ENCODE measurements at regions not wholly inside any gene's neighbourhood (a gene's known extent, or its start where the extent isn't known, plus 50 kb on each side); places are given as distances from the start of the nearest gene placed in this dataset.

DNA sequence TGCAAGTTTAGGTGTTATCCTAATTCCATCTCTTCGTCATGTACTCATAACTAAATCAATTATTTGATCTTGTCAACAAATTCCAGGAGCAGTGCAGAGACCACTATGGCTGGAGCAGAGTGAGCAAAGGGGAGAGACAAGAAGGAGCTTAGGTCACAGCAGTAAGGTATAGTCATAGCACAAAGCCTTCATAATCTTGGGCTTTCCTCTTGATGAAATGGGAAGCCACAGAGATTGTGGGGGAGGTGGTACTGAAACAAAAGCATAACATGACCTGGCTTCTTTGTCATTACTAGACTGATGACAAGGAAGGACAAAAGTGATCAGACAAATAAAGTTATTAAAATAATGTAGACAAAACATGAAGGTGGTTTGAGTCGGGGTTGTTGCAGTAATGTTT is 60.1 kb upstream of the PTGS2 start:
- Mint-ChIP-seq H3K4me3 (no peak overlapping the region), H3K4me1 (peaks cover 2% of the 10 kb centered on the region; the same call in 1 of the 2 replicates), H3K9me3 (no peaks in the 10 kb centered on the region), H3K27ac (no peak overlapping the region), H3K27me3 (ENCODE audit: low read depth) (no peaks in the 10 kb centered on the region), H3K36me3 (no peaks in the 10 kb centered on the region)
- POLR2A ChIA-PET = no interaction called here
- CTCF ChIA-PET = interaction anchor here (1.7 kb wide), 1 partner anchor 17 kb away, joined by 7 read pairs; no protein-coding TSS in a partner anchor
- TF ChIP-seq JAZF1 (CRISPR knock-in tag; IDR thresholded peaks at IDR 0.05) = no peak
- no peak for TF ChIP-seq FOXJ3 (CRISPR knock-in tag; IDR thresholded peaks at IDR 0.05; ENCODE audit: borderline replicate concordance)
- no peak for TF ChIP-seq SMAD3 (CRISPR knock-in tag; IDR thresholded peaks at IDR 0.05; ENCODE audit: borderline replicate concordance)
- TF ChIP-seq, protein P1, sequence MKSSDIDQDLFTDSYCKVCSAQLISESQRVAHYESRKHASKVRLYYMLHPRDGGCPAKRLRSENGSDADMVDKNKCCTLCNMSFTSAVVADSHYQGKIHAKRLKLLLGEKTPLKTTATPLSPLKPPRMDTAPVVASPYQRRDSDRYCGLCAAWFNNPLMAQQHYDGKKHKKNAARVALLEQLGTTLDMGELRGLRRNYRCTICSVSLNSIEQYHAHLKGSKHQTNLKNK (CRISPR knock-in tag; IDR thresholded peaks at IDR 0.05) = no peak
- TF ChIP-seq SP1 (CRISPR knock-in tag; conservative IDR thresholded peaks at IDR 0.05) = no peak
- TF ChIP-seq CBFB (CRISPR knock-in tag; IDR thresholded peaks at IDR 0.05; ENCODE audit: low read depth) = no peak
- TF ChIP-seq, protein P2, sequence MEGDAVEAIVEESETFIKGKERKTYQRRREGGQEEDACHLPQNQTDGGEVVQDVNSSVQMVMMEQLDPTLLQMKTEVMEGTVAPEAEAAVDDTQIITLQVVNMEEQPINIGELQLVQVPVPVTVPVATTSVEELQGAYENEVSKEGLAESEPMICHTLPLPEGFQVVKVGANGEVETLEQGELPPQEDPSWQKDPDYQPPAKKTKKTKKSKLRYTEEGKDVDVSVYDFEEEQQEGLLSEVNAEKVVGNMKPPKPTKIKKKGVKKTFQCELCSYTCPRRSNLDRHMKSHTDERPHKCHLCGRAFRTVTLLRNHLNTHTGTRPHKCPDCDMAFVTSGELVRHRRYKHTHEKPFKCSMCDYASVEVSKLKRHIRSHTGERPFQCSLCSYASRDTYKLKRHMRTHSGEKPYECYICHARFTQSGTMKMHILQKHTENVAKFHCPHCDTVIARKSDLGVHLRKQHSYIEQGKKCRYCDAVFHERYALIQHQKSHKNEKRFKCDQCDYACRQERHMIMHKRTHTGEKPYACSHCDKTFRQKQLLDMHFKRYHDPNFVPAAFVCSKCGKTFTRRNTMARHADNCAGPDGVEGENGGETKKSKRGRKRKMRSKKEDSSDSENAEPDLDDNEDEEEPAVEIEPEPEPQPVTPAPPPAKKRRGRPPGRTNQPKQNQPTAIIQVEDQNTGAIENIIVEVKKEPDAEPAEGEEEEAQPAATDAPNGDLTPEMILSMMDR (IDR thresholded peaks at IDR 0.05) = no peak
- TF ChIP-seq GABPB1 (CRISPR knock-in tag; IDR thresholded peaks at IDR 0.05) = no peak
- DNase-seq (ENCODE audit: low spot score) (no peak), ATAC-seq (no peak)

DNA sequence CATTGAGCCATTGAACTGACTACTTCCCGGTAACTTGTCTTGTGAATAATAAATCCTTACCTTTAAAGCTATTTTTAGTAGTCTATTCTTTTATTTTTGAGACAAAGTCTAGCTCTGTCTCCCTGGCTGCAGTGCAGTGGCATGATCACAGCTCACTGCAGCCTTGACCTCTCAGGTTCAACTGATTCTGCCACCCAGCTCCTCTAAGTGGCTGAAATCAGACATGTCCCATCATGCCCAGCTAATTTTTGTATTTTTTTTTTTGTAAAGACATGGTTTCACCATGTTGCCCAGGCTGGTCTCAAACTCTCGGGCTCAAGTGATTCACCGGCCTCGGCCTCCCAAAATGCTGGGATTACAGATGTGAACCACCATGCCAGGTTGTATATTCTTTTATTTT is 59.3 kb upstream of the PTGS2 start:
- Mint-ChIP-seq H3K27me3 (ENCODE audit: low read depth) (no peaks in the 10 kb centered on the region), H3K36me3 (no peaks in the 10 kb centered on the region), H3K27ac (no peak overlapping the region), H3K9me3 (no peaks in the 10 kb centered on the region), H3K4me3 (no peak overlapping the region), H3K4me1 (peaks cover 2% of the 10 kb centered on the region; the same call in 1 of the 2 replicates)
- ChIA-PET POLR2A (no interaction called here), CTCF (interaction anchor here (1.7 kb wide), 1 partner anchor 16 kb away, joined by 7 read pairs; no protein-coding TSS in a partner anchor)
- DNase-seq (ENCODE audit: low spot score) (no peak), ATAC-seq (no peak)
- TF ChIP-seq, protein P3, sequence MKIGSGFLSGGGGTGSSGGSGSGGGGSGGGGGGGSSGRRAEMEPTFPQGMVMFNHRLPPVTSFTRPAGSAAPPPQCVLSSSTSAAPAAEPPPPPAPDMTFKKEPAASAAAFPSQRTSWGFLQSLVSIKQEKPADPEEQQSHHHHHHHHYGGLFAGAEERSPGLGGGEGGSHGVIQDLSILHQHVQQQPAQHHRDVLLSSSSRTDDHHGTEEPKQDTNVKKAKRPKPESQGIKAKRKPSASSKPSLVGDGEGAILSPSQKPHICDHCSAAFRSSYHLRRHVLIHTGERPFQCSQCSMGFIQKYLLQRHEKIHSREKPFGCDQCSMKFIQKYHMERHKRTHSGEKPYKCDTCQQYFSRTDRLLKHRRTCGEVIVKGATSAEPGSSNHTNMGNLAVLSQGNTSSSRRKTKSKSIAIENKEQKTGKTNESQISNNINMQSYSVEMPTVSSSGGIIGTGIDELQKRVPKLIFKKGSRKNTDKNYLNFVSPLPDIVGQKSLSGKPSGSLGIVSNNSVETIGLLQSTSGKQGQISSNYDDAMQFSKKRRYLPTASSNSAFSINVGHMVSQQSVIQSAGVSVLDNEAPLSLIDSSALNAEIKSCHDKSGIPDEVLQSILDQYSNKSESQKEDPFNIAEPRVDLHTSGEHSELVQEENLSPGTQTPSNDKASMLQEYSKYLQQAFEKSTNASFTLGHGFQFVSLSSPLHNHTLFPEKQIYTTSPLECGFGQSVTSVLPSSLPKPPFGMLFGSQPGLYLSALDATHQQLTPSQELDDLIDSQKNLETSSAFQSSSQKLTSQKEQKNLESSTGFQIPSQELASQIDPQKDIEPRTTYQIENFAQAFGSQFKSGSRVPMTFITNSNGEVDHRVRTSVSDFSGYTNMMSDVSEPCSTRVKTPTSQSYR (CRISPR knock-in tag; IDR thresholded peaks at IDR 0.05) = no peak
- TF ChIP-seq ATF1 (CRISPR knock-in tag; IDR thresholded peaks at IDR 0.05) (no peak), ETV6 (CRISPR knock-in tag; IDR thresholded peaks at IDR 0.05) (no peak), TCF7 (CRISPR knock-in tag; IDR thresholded peaks at IDR 0.05; ENCODE audit: low read depth) (no peak), ZNF232 (CRISPR knock-in tag; IDR thresholded peaks at IDR 0.05) (no peak), NR1H2 (CRISPR knock-in tag; IDR thresholded peaks at IDR 0.05) (no peak), NR3C1 (CRISPR knock-in tag; conservative IDR thresholded peaks at IDR 0.05; ENCODE audit: low read depth) (no peak), NFATC4 (CRISPR knock-in tag; IDR thresholded peaks at IDR 0.05) (no peak), RORB (CRISPR knock-in tag; IDR thresholded peaks at IDR 0.05) (no peak), ZNF671 (CRISPR knock-in tag; IDR thresholded peaks at IDR 0.05) (no peak), TP53 (CRISPR knock-in tag; IDR thresholded peaks at IDR 0.05) (no peak), JAZF1 (CRISPR knock-in tag; IDR thresholded peaks at IDR 0.05) (no peak), PRRX2 (CRISPR knock-in tag; IDR thresholded peaks at IDR 0.05) (no peak), SP1 (CRISPR knock-in tag; conservative IDR thresholded peaks at IDR 0.05) (no peak)
- TF ChIP-seq, protein P4, sequence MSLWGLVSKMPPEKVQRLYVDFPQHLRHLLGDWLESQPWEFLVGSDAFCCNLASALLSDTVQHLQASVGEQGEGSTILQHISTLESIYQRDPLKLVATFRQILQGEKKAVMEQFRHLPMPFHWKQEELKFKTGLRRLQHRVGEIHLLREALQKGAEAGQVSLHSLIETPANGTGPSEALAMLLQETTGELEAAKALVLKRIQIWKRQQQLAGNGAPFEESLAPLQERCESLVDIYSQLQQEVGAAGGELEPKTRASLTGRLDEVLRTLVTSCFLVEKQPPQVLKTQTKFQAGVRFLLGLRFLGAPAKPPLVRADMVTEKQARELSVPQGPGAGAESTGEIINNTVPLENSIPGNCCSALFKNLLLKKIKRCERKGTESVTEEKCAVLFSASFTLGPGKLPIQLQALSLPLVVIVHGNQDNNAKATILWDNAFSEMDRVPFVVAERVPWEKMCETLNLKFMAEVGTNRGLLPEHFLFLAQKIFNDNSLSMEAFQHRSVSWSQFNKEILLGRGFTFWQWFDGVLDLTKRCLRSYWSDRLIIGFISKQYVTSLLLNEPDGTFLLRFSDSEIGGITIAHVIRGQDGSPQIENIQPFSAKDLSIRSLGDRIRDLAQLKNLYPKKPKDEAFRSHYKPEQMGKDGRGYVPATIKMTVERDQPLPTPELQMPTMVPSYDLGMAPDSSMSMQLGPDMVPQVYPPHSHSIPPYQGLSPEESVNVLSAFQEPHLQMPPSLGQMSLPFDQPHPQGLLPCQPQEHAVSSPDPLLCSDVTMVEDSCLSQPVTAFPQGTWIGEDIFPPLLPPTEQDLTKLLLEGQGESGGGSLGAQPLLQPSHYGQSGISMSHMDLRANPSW (CRISPR knock-in tag; conservative IDR thresholded peaks at IDR 0.05; ENCODE audit: low read depth) = no peak
- TF ChIP-seq, protein P5, sequence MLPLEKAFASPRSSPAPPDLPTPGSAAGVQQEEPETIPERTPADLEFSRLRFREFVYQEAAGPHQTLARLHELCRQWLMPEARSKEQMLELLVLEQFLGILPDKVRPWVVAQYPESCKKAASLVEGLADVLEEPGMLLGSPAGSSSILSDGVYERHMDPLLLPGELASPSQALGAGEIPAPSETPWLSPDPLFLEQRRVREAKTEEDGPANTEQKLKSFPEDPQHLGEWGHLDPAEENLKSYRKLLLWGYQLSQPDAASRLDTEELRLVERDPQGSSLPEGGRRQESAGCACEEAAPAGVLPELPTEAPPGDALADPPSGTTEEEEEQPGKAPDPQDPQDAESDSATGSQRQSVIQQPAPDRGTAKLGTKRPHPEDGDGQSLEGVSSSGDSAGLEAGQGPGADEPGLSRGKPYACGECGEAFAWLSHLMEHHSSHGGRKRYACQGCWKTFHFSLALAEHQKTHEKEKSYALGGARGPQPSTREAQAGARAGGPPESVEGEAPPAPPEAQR (CRISPR knock-in tag; IDR thresholded peaks at IDR 0.05) = no peak
- TF ChIP-seq, protein P6, sequence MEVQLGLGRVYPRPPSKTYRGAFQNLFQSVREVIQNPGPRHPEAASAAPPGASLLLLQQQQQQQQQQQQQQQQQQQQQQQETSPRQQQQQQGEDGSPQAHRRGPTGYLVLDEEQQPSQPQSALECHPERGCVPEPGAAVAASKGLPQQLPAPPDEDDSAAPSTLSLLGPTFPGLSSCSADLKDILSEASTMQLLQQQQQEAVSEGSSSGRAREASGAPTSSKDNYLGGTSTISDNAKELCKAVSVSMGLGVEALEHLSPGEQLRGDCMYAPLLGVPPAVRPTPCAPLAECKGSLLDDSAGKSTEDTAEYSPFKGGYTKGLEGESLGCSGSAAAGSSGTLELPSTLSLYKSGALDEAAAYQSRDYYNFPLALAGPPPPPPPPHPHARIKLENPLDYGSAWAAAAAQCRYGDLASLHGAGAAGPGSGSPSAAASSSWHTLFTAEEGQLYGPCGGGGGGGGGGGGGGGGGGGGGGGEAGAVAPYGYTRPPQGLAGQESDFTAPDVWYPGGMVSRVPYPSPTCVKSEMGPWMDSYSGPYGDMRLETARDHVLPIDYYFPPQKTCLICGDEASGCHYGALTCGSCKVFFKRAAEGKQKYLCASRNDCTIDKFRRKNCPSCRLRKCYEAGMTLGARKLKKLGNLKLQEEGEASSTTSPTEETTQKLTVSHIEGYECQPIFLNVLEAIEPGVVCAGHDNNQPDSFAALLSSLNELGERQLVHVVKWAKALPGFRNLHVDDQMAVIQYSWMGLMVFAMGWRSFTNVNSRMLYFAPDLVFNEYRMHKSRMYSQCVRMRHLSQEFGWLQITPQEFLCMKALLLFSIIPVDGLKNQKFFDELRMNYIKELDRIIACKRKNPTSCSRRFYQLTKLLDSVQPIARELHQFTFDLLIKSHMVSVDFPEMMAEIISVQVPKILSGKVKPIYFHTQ (CRISPR knock-in tag; IDR thresholded peaks at IDR 0.05) = no peak
